SK-N-SH treated with all-trans-retinoic acid at 6 μM for 48 hours (cell line): ENCODE measurements at regions not wholly inside any gene's neighbourhood (a gene's known extent, or its start where the extent isn't known, plus 50 kb on each side); places are given as distances from the start of the nearest gene placed in this dataset.

Experiments
- ATAC-seq: fragments of 200-7000 bp; cut with Tn5 transposase; 3 replicates; pipeline ENCODE4 v1.9.1; 2020; ENCODE audit warnings: mild to moderate bottlenecking, moderate library complexity
- ARNTL ChIP-seq: fragments of 450-650 bp; formaldehyde crosslinking; IDR thresholded peaks from 2 replicates; pipeline ENCODE4 v1.5.0; 2020; ENCODE audit warnings: low read depth, mild to moderate bottlenecking, moderate library complexity, borderline replicate concordance
- BACH2 ChIP-seq: fragments of 250-450 bp; sonication (Bioruptor Pico); IDR thresholded peaks from 2 replicates; pipeline ENCODE4 v1.9.0; 2021; ENCODE audit warnings: mild to moderate bottlenecking, borderline replicate concordance
- CSDC2 ChIP-seq: fragments of 250-450 bp; sonication (Bioruptor Pico); IDR thresholded peaks from 2 replicates; pipeline ENCODE4 v1.5.0; 2020; ENCODE audit warnings: mild to moderate bottlenecking, moderate library complexity
- CSRNP3 ChIP-seq: fragments of 250-450 bp; sonication (Bioruptor Pico); IDR thresholded peaks from 2 replicates; pipeline ENCODE4 v1.5.1; 2021; ENCODE audit warnings: mild to moderate bottlenecking, moderate library complexity
- ESRRG ChIP-seq: fragments of 250-450 bp; sonication (Bioruptor Pico); IDR thresholded peaks from 2 replicates; pipeline ENCODE4 v1.6.1; 2021; ENCODE audit warnings: mild to moderate bottlenecking
- GLIS3 ChIP-seq: fragments of 250-450 bp; sonication (Bioruptor Pico); IDR thresholded peaks from 2 replicates; pipeline ENCODE4 v1.5.0; 2020; ENCODE audit warnings: mild to moderate bottlenecking, moderate library complexity
- ISL1 ChIP-seq: fragments of 250-450 bp; sonication (Bioruptor Pico); IDR thresholded peaks from 2 replicates; pipeline ENCODE4 v2.1.2; 2022; ENCODE audit warnings: mild to moderate bottlenecking, moderate library complexity
- OSR1 ChIP-seq: fragments of 250-450 bp; sonication (Bioruptor Pico); IDR thresholded peaks from 2 replicates; pipeline ENCODE4 v1.8.0; 2022; ENCODE audit warnings: moderate library complexity, mild to moderate bottlenecking, inconsistent platforms
- PATZ1 ChIP-seq: fragments of 250-450 bp; sonication (Bioruptor Pico); IDR thresholded peaks from 2 replicates; pipeline ENCODE4 v1.8.0; 2020; ENCODE audit warnings: mild to moderate bottlenecking, moderate library complexity, borderline replicate concordance
- POU6F1 ChIP-seq: fragments of 250-450 bp; sonication (Bioruptor Pico); IDR thresholded peaks from 2 replicates; pipeline ENCODE4 v1.8.0; 2021; ENCODE audit warnings: low read depth, mild to moderate bottlenecking, moderate library complexity, borderline replicate concordance
- PPARA ChIP-seq: fragments of 250-450 bp; sonication (Bioruptor Pico); IDR thresholded peaks from 2 replicates; pipeline ENCODE4 v1.5.0; 2020; ENCODE audit warnings: mild to moderate bottlenecking, borderline replicate concordance
- RARB ChIP-seq: fragments of 250-450 bp; sonication (Bioruptor Pico); IDR thresholded peaks from 2 replicates; pipeline ENCODE4 v1.8.0; 2021; ENCODE audit warnings: mild to moderate bottlenecking, moderate library complexity
- SNAI2 ChIP-seq: fragments of 250-450 bp; sonication (Bioruptor Pico); IDR thresholded peaks from 2 replicates; pipeline ENCODE4 v1.5.0; 2020; ENCODE audit warnings: mild to moderate bottlenecking, moderate library complexity
- TCF4 ChIP-seq: fragments of 250-450 bp; sonication (Bioruptor Pico); IDR thresholded peaks from 2 replicates; pipeline ENCODE4 v1.8.0; 2021; ENCODE audit warnings: mild to moderate bottlenecking, moderate library complexity, borderline replicate concordance
- TOX ChIP-seq: fragments of 250-450 bp; sonication (Bioruptor Pico); IDR thresholded peaks from 2 replicates; pipeline ENCODE4 v1.8.0; 2021; ENCODE audit warnings: mild to moderate bottlenecking, moderate library complexity, borderline replicate concordance
- TSHZ2 ChIP-seq: fragments of 250-450 bp; sonication (Bioruptor Pico); IDR thresholded peaks from 2 replicates; pipeline ENCODE4 v1.5.0; 2020; ENCODE audit warnings: mild to moderate bottlenecking, moderate library complexity
- ZC3H10 ChIP-seq: fragments of 250-450 bp; sonication (Bioruptor Pico); IDR thresholded peaks from 2 replicates; pipeline ENCODE4 v1.5.1; 2021; ENCODE audit warnings: mild to moderate bottlenecking, moderate library complexity
- ZFP3 ChIP-seq: fragments of 250-450 bp; sonication (Bioruptor Pico); IDR thresholded peaks from 2 replicates; pipeline ENCODE4 v1.5.0; 2020; ENCODE audit warnings: mild to moderate bottlenecking, moderate library complexity
- ZFP30 ChIP-seq: fragments of 450-650 bp; formaldehyde crosslinking; IDR thresholded peaks from 2 replicates; pipeline ENCODE4 v1.5.0; 2022; ENCODE audit warnings: mild to moderate bottlenecking, moderate library complexity
- ZNF70 ChIP-seq: fragments of 450-650 bp; formaldehyde crosslinking; IDR thresholded peaks from 2 replicates; pipeline ENCODE4 v1.5.0; 2020; ENCODE audit warnings: mild to moderate bottlenecking, moderate library complexity
- ZNF8 ChIP-seq: fragments of 450-650 bp; formaldehyde crosslinking; IDR thresholded peaks from 2 replicates; pipeline ENCODE4 v1.5.0; 2020; ENCODE audit warnings: mild to moderate bottlenecking, moderate library complexity

- no peak for TF ChIP-seq PATZ1 (CRISPR knock-in tag)
- no peak for TF ChIP-seq ARNTL (CRISPR knock-in tag)
- no peak for TF ChIP-seq ESRRG
- no peak for TF ChIP-seq PPARA (CRISPR knock-in tag)
- TF ChIP-seq ZNF70 (CRISPR knock-in tag): no peak
Measured at GRCh38 chr7:155878250-155878649, 66.0 kb upstream of the SHH start (continued).

- TF ChIP-seq BACH2 (CRISPR knock-in tag): no peak
- TF ChIP-seq CSRNP3 (CRISPR knock-in tag): no peak
- no peak for TF ChIP-seq ESRRG
- TF ChIP-seq ARNTL (CRISPR knock-in tag): no peak
- no peak for TF ChIP-seq POU6F1 (CRISPR knock-in tag)
- no peak for TF ChIP-seq TOX (CRISPR knock-in tag)
- TF ChIP-seq ZNF8 (CRISPR knock-in tag): no peak
- no peak for ATAC-seq
Measured at GRCh38 chr7:155877167-155877566, 64.9 kb upstream of the SHH start.

GRCh38 chr7:155874411-155874810 lies 62.1 kb upstream of the SHH start:
- no peak for ATAC-seq
- TF ChIP-seq TCF4 (CRISPR knock-in tag): no peak
- TF ChIP-seq OSR1 (CRISPR knock-in tag): no peak
- no peak for TF ChIP-seq ZNF70 (CRISPR knock-in tag)
- no peak for TF ChIP-seq PPARA (CRISPR knock-in tag)
- no peak for TF ChIP-seq PATZ1 (CRISPR knock-in tag)

GRCh38 chr7:155874010-155874409 lies 61.7 kb upstream of the SHH start:
- ATAC-seq: no peak
- no peak for TF ChIP-seq ESRRG
- no peak for TF ChIP-seq OSR1 (CRISPR knock-in tag)
- TF ChIP-seq ISL1 (CRISPR knock-in tag): no peak
- no peak for TF ChIP-seq ARNTL (CRISPR knock-in tag)
- no peak for TF ChIP-seq POU6F1 (CRISPR knock-in tag)
- TF ChIP-seq GLIS3 (CRISPR knock-in tag): no peak
- no peak for TF ChIP-seq ZFP30
- TF ChIP-seq CSRNP3 (CRISPR knock-in tag): no peak
- no peak for TF ChIP-seq ZFP3 (CRISPR knock-in tag)
- no peak for TF ChIP-seq PPARA (CRISPR knock-in tag)
- TF ChIP-seq RARB (CRISPR knock-in tag): no peak
- no peak for TF ChIP-seq SNAI2
- no peak for TF ChIP-seq TSHZ2
- TF ChIP-seq ZNF70 (CRISPR knock-in tag): no peak
- TF ChIP-seq CSDC2 (CRISPR knock-in tag): no peak
- no peak for TF ChIP-seq TOX (CRISPR knock-in tag)
- no peak for TF ChIP-seq ZC3H10 (CRISPR knock-in tag)
- no peak for TF ChIP-seq BACH2 (CRISPR knock-in tag)
